Esophagus squamous epithelium (tissue), 5 donors: ENCODE measurements at regions not wholly inside any gene's neighbourhood (a gene's known extent, or its start where the extent isn't known, plus 50 kb on each side); places are given as distances from the start of the nearest gene placed in this dataset.

Source experiments
- DNase-seq: peaks from one replicate; lab custom pipeline; 2025; lab: John Stamatoyannopoulos, UW
- H3K27ac ChIP-seq, 4 donors: fragments of 200-600 bp; sonication (generic); one replicate each; pipeline ENCODE4 v1.5.1; 2016 to 2019; ENCODE audit warnings: mild to moderate bottlenecking in 1 of 4
- H3K27me3 ChIP-seq, 4 donors: fragments of 200-600 bp; sonication (generic); 1 replicate in 3 of 4; 2 replicates in 1 of 4; pipeline versions ENCODE4 v1.5.1 to v1.6.0; 2017 to 2021; ENCODE audit warnings: antibody characterized with exemption in 1 of 4
- H3K36me3 ChIP-seq, 3 donors: fragments of 200-600 bp; sonication (generic); one replicate each; pipeline ENCODE4 v1.5.1; 2016 to 2019
- H3K4me1 ChIP-seq, 3 donors: fragments of 200-600 bp; sonication (generic); one replicate each; pipeline ENCODE4 v1.5.1; 2017 to 2019
- H3K4me3 ChIP-seq, 4 donors: fragments of 200-600 bp; sonication (generic); 1 replicate in 3 of 4; 2 replicates in 1 of 4; pipeline ENCODE4 v1.5.1; 2016 to 2019; ENCODE audit warnings: mild to moderate bottlenecking in 2 of 4, moderate library complexity in 1 of 4
- H3K9me3 ChIP-seq, 3 donors: fragments of 200-600 bp; sonication (generic); one replicate each; pipeline ENCODE4 v1.5.1; 2016 to 2019
- POLR2A ChIP-seq, 4 donors: fragments of 450-650 bp; IDR thresholded peaks; one replicate each; pipeline ENCODE4 v1.6.1; 2017; ENCODE audit warnings: antibody characterized with exemption in 4 of 4, mild to moderate bottlenecking in 4 of 4, moderate library complexity in 3 of 4
- WGBS, 2 donors: methylation state at CpG; one replicate each; pipeline ENCODE4 v1.1.5; 2018; 5-methylcytosine and 5-hydroxymethylcytosine counted together
- intact Hi-C: fragments of 100-400 bp; cut with DNase I; formaldehyde crosslinking; loops from one replicate; pipeline ENCODE4 v1.15.0; 2022
- TF ChIP-seq, protein P1 (sequence below), 6 experiments: fragments of 450-650 bp in 4 of 6; fragments of 200-600 bp in 2 of 6; sonication (generic) in 2 of 6; IDR thresholded peaks; one replicate each; pipeline ENCODE4 v1.5.1; 2016 to 2019; ENCODE audit warnings: antibody characterized with exemption in 6 of 6, mild to moderate bottlenecking in 4 of 6, moderate library complexity in 4 of 6
- donor health status: DM: yes; HTN: yes; CAD: no.

DNA sequence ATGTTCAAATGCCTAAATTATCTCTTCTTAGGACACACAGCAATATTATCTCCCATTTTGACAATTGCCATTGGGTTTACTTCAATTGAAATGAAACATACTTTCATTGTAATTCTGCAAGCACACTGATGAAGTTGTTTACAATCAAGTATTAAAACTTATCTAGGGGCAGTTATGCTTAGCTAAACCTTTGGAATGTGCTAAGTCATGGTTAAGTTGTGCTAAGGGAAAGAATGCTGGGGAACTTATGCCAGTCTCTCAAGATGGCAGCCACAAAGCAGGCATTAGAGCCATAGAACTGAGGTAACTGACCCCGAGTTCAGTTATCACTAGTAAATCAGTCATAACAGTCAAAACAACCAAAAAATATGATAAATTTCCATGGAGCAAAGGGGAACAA lies 59.1 kb upstream of the NT5E start:
- H3K9me3 ChIP-seq: no peaks in the 10 kb centered on the region
- no peak overlapping the region for H3K4me3 ChIP-seq
- TF ChIP-seq POLR2A (IDR thresholded peaks at IDR 0.05): no peak
- TF ChIP-seq, protein P1, sequence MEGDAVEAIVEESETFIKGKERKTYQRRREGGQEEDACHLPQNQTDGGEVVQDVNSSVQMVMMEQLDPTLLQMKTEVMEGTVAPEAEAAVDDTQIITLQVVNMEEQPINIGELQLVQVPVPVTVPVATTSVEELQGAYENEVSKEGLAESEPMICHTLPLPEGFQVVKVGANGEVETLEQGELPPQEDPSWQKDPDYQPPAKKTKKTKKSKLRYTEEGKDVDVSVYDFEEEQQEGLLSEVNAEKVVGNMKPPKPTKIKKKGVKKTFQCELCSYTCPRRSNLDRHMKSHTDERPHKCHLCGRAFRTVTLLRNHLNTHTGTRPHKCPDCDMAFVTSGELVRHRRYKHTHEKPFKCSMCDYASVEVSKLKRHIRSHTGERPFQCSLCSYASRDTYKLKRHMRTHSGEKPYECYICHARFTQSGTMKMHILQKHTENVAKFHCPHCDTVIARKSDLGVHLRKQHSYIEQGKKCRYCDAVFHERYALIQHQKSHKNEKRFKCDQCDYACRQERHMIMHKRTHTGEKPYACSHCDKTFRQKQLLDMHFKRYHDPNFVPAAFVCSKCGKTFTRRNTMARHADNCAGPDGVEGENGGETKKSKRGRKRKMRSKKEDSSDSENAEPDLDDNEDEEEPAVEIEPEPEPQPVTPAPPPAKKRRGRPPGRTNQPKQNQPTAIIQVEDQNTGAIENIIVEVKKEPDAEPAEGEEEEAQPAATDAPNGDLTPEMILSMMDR (IDR thresholded peaks at IDR 0.05): no peak
- no peaks in the 10 kb centered on the region for H3K27me3 ChIP-seq
- H3K27ac ChIP-seq: no peak overlapping the region
- DNase-seq: no peak
- intact Hi-C loops: no loop called here
- no peaks in the 10 kb centered on the region for H3K4me1 ChIP-seq
- WGBS, 2 donors: 75 to 87% methylated on average over 1 of the region's 1 CpG
- H3K36me3 ChIP-seq: no peaks in the 10 kb centered on the region

DNA sequence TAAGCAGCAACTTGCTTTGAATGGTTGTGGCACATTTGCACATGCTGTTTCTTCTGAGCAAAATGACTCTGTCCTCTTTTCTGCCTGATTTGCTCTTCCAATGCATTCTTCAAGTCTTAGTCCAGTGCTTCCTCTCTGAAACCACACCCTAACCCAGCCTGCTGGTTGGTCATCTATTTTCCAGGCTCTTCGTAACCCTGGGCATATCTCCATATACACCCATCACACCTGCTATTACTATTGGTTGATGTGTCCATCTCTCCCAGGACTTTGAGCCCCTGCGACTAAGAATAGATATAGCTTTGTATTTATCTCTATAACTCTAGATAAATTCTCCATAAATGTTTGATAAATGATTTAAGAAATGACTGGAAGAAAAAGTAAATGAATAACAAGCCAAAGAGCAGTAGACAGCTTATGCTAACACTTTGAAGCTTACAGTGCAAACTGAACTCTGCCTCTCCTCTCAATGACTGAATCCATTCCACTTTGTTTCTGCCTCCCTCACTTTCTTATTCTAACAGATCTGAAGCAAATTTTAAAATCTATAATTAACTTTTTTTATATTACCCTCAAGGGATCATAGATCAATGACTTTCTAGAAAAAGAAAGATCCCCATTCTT lies 59.7 kb upstream of the NT5E start:
- Histone ChIP-seq H3K4me3 (no peak overlapping the region), H3K9me3 (no peaks in the 10 kb centered on the region), H3K27me3 (no peaks in the 10 kb centered on the region), H3K27ac (no peak overlapping the region), H3K4me1 (no peaks in the 10 kb centered on the region), H3K36me3 (no peaks in the 10 kb centered on the region)
- 77 to 83% methylated on average over 2 of the region's 2 CpGs for WGBS, 2 donors
- no peak for DNase-seq
- intact Hi-C loops: no loop called here
- TF ChIP-seq POLR2A (IDR thresholded peaks at IDR 0.05): no peak

DNA sequence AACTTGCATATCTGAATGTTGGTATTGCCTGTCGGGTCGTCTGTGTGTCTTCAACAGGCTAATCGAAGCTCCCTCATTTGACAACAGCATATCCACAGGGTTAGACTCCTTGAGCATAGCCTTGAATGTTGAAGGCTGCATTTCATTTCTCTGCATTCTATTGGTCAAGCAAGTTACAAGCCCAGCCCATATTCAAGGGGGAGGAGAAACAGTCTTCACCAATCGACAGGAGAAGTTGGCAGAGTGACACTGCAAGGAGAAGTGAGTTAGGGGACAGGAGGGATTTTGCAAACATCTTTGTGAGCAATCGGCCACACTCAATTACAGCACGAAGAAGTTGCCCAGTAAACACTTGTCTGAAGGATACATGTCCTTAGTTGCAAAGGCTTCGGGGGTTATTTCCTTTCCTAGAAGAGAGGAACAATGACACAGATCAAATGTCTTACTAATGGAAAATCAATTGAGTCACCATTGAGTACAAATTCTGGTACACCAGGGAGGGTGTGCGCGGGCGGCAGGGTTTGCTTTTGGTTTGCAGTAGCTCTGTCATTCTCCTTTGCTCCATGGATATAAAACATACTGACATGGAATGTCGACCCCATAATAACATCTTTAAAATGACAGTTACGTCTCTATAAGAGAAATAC lies 60.6 kb upstream of the NT5E start:
- no peak overlapping the region for H3K4me3 ChIP-seq
- H3K4me1 ChIP-seq: no peaks in the 10 kb centered on the region
- WGBS, 2 donors: 87 to 90% methylated on average over 12 of the region's 12 CpGs
- no peak for DNase-seq
- H3K27ac ChIP-seq: no peak overlapping the region
- no peaks in the 10 kb centered on the region for H3K9me3 ChIP-seq
- no peaks in the 10 kb centered on the region for H3K27me3 ChIP-seq
- TF ChIP-seq POLR2A (IDR thresholded peaks at IDR 0.05): no peak
- TF ChIP-seq, protein P1 (IDR thresholded peaks at IDR 0.05): no peak
- intact Hi-C loops: no loop called here
- H3K36me3 ChIP-seq: no peaks in the 10 kb centered on the region

DNA sequence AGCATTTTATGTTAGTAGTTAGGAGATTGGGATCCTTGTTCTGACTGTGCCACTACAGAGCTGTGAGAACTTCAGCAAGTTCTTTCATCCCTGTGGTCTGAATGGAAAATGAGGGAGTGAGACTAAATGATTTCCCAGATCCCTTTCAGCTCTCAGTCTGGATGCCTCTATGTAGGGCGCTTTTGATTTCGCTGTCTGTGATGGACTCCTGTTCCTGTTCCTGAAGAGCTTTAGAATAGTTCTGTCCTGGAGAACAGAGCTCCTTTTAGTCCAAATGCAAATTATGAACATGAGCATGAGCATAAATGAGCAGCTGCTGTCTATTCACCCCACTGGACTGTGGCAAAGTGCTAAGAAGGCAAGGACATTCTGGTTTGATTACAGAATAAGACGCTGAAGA lies 61.4 kb upstream of the NT5E start:
- no peaks in the 10 kb centered on the region for H3K9me3 ChIP-seq
- DNase-seq: no peak
- H3K27me3 ChIP-seq: no peaks in the 10 kb centered on the region
- 90% methylated on average over 3 of the region's 3 CpGs for WGBS, 2 donors
- H3K36me3 ChIP-seq: no peaks in the 10 kb centered on the region
- H3K27ac ChIP-seq: no peak overlapping the region
- H3K4me1 ChIP-seq: no peaks in the 10 kb centered on the region
- intact Hi-C loops: no loop called here
- H3K4me3 ChIP-seq: no peak overlapping the region
- TF ChIP-seq, protein P1 (IDR thresholded peaks at IDR 0.05): no peak
- no peak for TF ChIP-seq POLR2A (IDR thresholded peaks at IDR 0.05)

GRCh38 chr6:85385636-85386315 lies 64.1 kb upstream of the NT5E start:
- Histone ChIP-seq H3K4me1 (no peaks in the 10 kb centered on the region), H3K36me3 (no peaks in the 10 kb centered on the region), H3K27me3 (no peaks in the 10 kb centered on the region), H3K9me3 (no peaks in the 10 kb centered on the region), H3K27ac (no peak overlapping the region), H3K4me3 (no peak overlapping the region)
- 77 to 82% methylated on average over 5 of the region's 5 CpGs for WGBS, 2 donors
- intact Hi-C loops: no loop called here
- DNase-seq: no peak
- TF ChIP-seq POLR2A (IDR thresholded peaks at IDR 0.05): no peak

- no peak for DNase-seq
- TF ChIP-seq, protein P1 (IDR thresholded peaks at IDR 0.05): no peak
- no peak for TF ChIP-seq POLR2A (IDR thresholded peaks at IDR 0.05)
- H3K27me3 ChIP-seq: no peaks in the 10 kb centered on the region
- 51 to 56% methylated on average over 6 of the region's 6 CpGs for WGBS, 2 donors
- H3K4me3 ChIP-seq: no peak overlapping the region
- H3K36me3 ChIP-seq: no peaks in the 10 kb centered on the region
- intact Hi-C loops: no loop called here
- H3K9me3 ChIP-seq: no peaks in the 10 kb centered on the region
- H3K27ac ChIP-seq: no peak overlapping the region
- H3K4me1 ChIP-seq: no peaks in the 10 kb centered on the region
These were observed 66.8 kb upstream of the NT5E start for GRCh38 chr6:85383042-85383441.
